IPS-20b (cell line): ENCODE measurements at regions not wholly inside any gene's neighbourhood (a gene's known extent, or its start where the extent isn't known, plus 50 kb on each side); places are given as distances from the start of the nearest gene placed in this dataset.

Source experiments
- H3K27ac ChIP-seq: one replicate; pipeline ENCODE4 v1.5.1; 2013; ENCODE audit warnings: low read length
- H3K27me3 ChIP-seq: 2 replicates; pipeline ENCODE4 v1.6.1; 2013; ENCODE audit warnings: mild to moderate bottlenecking, low read length, inconsistent platforms; ENCODE audit not compliant: insufficient read depth
- H3K36me3 ChIP-seq: 2 replicates; pipeline ENCODE4 v1.6.1; 2013; ENCODE audit warnings: low read depth, mild to moderate bottlenecking, inconsistent platforms, low read length, moderate library complexity; ENCODE audit not compliant: insufficient read depth
- H3K4me1 ChIP-seq: 2 replicates; pipeline ENCODE4 v1.6.1; 2013; ENCODE audit warnings: mild to moderate bottlenecking, control low read depth, inconsistent platforms, low read length, moderate library complexity; ENCODE audit not compliant: insufficient read depth
- H3K4me3 ChIP-seq: 2 replicates; pipeline ENCODE4 v1.5.1; 2013; ENCODE audit warnings: mild to moderate bottlenecking, low read length, inconsistent platforms
- H3K9ac ChIP-seq: 2 replicates; pipeline ENCODE4 v1.6.1; 2013; ENCODE audit warnings: low read depth, mild to moderate bottlenecking, inconsistent platforms, low read length, moderate library complexity
- H3K9me3 ChIP-seq: 2 replicates; pipeline ENCODE4 v1.6.1; 2013; ENCODE audit warnings: mild to moderate bottlenecking, low read depth, low read length, inconsistent platforms; ENCODE audit not compliant: insufficient read depth

- no peak overlapping the region for H3K27ac ChIP-seq
- H3K9ac ChIP-seq, result no peak overlapping the region
- no peaks in the 10 kb centered on the region for H3K27me3 ChIP-seq
- H3K4me3 ChIP-seq, result no peak overlapping the region
- H3K36me3 ChIP-seq, result no peaks in the 10 kb centered on the region
- peaks cover 4% of the 10 kb centered on the region; the same call in 1 of the 2 replicates for H3K9me3 ChIP-seq
- peaks cover 17% of the 10 kb centered on the region for H3K4me1 ChIP-seq
Observed at GRCh38 chr12:75939016-75939642, 92.4 kb downstream of the PHLDA1 start.

DNA sequence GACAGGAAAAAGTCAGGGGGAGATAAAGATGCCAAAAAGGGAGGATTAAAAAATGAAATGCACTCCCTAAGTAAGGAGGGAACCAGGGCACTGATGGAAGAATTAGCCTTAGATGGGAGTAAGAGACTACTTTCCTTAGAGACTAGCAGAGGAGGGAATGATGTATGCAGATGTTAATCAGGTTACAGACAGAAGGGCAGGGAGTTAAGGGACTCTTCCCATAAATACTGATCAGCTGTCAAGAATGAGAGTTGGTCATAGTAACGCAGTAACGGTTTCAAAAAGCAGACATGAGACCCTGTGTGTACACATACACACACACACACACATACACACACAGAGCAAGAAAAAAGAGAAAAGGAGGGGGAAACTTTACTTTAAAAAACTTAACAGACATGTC lies 93.4 kb downstream of the PHLDA1 start:
- Histone ChIP-seq H3K4me1 (peaks cover 11% of the 10 kb centered on the region), H3K27ac (no peak overlapping the region)

DNA sequence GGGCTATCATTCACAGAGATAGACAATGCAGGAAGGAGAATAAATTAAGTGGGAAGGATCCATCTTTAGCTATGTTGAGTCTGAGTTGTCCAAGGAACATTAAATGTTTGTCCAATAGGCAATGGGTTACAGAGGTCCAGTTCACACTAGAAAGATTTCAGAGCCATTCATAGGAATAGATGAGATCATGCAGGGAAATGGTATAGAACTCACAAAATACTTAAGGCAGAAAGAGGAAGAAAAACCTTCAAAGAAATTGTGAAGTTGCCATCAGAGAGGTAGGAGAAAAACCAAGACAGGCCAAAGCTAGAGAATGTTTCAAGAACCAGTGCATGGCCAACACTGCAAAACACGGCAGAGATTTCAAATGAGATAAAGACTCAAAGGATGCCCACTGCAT lies 94.1 kb downstream of the PHLDA1 start:
- Histone ChIP-seq H3K4me3 (no peak overlapping the region), H3K36me3 (no peaks in the 10 kb centered on the region), H3K27ac (no peak overlapping the region), H3K4me1 (peaks cover 11% of the 10 kb centered on the region), H3K9ac (no peak overlapping the region), H3K27me3 (no peaks in the 10 kb centered on the region), H3K9me3 (peaks cover 4% of the 10 kb centered on the region; the same call in 1 of the 2 replicates)

More for the DNA sequence above, 93.4 kb downstream of the PHLDA1 start:
- peaks cover 4% of the 10 kb centered on the region; the same call in 1 of the 2 replicates for H3K9me3 ChIP-seq
- no peaks in the 10 kb centered on the region for H3K27me3 ChIP-seq
- H3K9ac ChIP-seq, result no peak overlapping the region
- no peak overlapping the region for H3K4me3 ChIP-seq
- no peaks in the 10 kb centered on the region for H3K36me3 ChIP-seq

DNA sequence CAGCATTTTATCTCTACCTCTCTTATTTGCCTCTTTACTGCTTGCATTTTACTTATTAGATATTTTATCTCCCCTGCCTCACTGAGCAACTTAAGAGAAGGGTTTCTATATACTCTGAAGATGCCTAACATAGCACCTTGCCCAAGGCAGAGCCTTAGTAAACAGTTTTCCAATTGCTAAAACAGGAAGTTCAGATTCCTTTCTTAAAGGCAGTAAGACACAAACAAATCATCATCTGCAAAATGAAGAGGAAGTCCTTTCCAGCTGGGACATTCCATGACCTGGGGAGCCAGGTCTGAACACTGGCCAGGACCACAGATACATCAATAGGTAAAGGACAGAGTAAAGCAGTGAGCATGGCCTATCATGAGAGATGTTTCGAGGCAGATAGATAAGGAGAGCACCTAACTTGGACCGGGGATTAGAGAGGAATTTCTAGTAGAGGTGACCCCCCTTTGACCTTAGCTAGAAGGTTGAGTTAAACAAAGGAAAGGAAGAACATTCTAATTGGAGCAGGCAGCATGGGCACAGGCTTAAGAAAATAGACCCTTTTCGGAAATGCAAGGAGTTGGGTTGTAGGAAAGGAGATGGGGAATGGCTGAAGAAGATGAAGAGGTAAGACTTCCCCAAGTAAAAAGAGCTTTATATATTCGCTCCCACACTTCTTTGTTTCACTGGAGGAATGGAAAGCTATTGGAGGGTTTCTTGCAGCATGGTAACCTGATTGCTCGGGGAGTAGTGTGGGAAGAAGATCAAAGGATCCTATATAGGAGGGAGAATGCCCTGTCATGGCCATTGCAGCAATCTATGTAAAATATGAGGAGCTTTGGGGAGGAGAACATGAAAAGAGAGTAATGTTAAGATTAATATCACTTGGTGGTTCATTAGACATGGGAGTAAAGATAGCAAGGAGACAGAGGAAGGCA lies 94.8 kb downstream of the PHLDA1 start:
- Histone ChIP-seq H3K27ac (no peak overlapping the region), H3K4me1 (peaks cover 11% of the 10 kb centered on the region)

GRCh38 chr12:75935539-75936242 lies 95.9 kb downstream of the PHLDA1 start:
- Histone ChIP-seq H3K27me3 (no peaks in the 10 kb centered on the region), H3K27ac (no peak overlapping the region), H3K4me1 (peaks cover 11% of the 10 kb centered on the region), H3K36me3 (no peaks in the 10 kb centered on the region), H3K4me3 (no peak overlapping the region), H3K9ac (no peak overlapping the region), H3K9me3 (peaks cover 4% of the 10 kb centered on the region; the same call in 1 of the 2 replicates)

More for the DNA sequence above, 94.8 kb downstream of the PHLDA1 start:
- Histone ChIP-seq H3K9ac (no peak overlapping the region), H3K27me3 (no peaks in the 10 kb centered on the region), H3K4me3 (no peak overlapping the region), H3K9me3 (peaks cover 4% of the 10 kb centered on the region; the same call in 1 of the 2 replicates), H3K36me3 (no peaks in the 10 kb centered on the region)

DNA sequence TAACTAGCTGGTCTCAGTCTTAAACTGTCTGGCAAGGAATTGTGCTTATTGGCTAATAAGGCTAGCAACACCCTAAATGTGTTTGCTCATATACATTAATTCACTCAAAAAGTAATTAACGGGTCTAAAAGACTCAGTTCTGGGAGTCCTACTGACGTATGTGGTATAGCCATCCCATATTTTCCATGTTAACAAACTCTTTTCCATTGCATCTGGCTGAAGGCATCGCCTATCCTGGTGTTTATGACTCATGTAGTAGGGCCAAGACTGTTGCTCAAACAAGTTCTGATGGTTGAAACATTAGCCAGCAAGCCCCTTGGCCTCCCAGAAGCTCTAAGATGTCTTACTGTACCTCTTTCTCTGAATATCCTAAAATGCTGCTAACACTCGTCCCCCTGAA lies 98.5 kb downstream of the PHLDA1 start:
- H3K36me3 ChIP-seq, result no peaks in the 10 kb centered on the region
- peaks cover 11% of the 10 kb centered on the region for H3K4me1 ChIP-seq
- H3K27ac ChIP-seq, result no peak overlapping the region
- H3K9ac ChIP-seq, result no peak overlapping the region
- H3K27me3 ChIP-seq, result no peaks in the 10 kb centered on the region
- no peak overlapping the region for H3K4me3 ChIP-seq
- no peaks in the 10 kb centered on the region for H3K9me3 ChIP-seq

- H3K36me3 ChIP-seq, result no peaks in the 10 kb centered on the region
- H3K27ac ChIP-seq, result no peak overlapping the region
- H3K9me3 ChIP-seq, result no peaks in the 10 kb centered on the region
- H3K27me3 ChIP-seq, result no peaks in the 10 kb centered on the region
- no peak overlapping the region for H3K4me3 ChIP-seq
- H3K4me1 ChIP-seq, result peaks cover 11% of the 10 kb centered on the region
- no peak overlapping the region for H3K9ac ChIP-seq
Observed at GRCh38 chr12:75932241-75932640, 99.3 kb downstream of the PHLDA1 start.

- H3K27ac ChIP-seq, result no peak overlapping the region
- H3K9ac ChIP-seq, result no peak overlapping the region
- H3K27me3 ChIP-seq, result no peaks in the 10 kb centered on the region
- H3K9me3 ChIP-seq, result peaks cover 23% of the 10 kb centered on the region
- no peaks in the 10 kb centered on the region for H3K4me1 ChIP-seq
- no peaks in the 10 kb centered on the region for H3K36me3 ChIP-seq
- no peak overlapping the region for H3K4me3 ChIP-seq
Observed at GRCh38 chr12:75923964-75924666, 107.5 kb downstream of the PHLDA1 start.

DNA sequence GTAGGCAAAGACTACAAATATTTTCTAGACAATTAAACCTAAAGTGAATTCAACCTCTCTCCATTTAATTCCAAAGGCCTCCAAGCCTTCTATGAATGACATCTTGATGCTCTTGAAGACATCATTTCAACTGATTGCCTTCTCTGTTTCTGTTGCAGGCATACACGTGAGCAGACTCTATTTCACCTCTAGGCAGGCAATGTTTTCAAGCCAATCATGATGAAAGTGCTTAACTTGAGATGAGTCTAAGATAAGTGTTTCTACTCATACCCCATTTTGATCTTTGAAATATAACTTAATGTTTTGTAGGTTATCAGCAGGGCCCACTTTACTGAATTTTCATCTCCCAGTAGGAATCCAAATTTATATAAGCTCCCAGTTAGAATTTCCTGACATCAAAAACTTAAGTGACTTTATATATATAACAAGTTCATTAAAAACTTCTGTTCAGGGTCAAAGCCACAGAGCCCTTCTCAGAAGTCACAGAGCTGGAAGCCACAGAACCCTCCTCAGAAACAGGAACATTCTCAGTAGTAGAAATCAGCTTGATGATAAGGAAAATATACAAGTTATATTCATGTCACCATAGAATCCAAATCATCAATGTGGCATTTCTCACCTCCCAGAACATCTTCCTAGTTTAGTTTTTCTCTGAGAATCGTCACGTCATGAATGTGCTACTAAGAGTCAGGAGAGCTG lies 108.5 kb downstream of the PHLDA1 start:
- Histone ChIP-seq H3K27ac (no peak overlapping the region), H3K4me1 (no peaks in the 10 kb centered on the region; the same call in 1 of the 2 replicates), H3K36me3 (no peaks in the 10 kb centered on the region), H3K9ac (no peak overlapping the region), H3K27me3 (no peaks in the 10 kb centered on the region), H3K4me3 (no peak overlapping the region), H3K9me3 (peaks cover 23% of the 10 kb centered on the region)

DNA sequence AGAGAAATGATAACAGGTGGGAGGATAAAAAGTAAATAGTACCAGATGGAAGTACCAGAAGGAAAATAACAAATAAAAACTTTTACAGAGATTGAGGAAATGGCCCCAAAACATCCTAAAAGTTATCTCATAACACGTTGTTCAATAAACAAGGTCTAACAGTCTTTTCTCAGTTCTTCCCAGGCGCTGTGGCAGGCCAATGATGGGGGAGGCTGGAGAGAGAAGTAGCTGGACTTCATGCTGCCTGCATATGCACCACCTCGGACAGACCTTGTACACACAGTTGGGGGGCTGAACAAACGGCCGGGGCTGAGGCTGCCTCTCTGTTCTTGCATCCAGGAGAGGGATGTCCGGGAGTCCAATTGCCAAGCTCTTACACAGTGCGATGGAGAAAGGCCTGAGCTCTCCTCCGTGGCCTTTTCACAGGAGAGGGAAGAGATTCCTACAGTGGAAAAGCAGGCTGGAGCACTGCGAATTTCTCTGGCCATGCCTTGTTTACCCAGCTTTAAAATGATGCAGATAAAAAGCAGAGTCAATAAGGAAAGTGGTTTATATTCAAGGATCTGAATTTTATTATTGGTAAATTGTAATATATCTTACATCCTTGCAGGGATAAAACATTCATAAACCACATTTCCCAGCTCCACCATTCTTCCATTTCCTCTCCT lies 109.8 kb downstream of the PHLDA1 start:
- H3K9ac ChIP-seq, result no peak overlapping the region
- no peaks in the 10 kb centered on the region for H3K27me3 ChIP-seq
- H3K9me3 ChIP-seq, result peaks cover 23% of the 10 kb centered on the region
- H3K4me1 ChIP-seq, result peaks cover 4% of the 10 kb centered on the region; the same call in 1 of the 2 replicates
- no peaks in the 10 kb centered on the region for H3K36me3 ChIP-seq
- no peak overlapping the region for H3K4me3 ChIP-seq
- no peak overlapping the region for H3K27ac ChIP-seq
